ENCODE measurements at regions not wholly inside any gene's neighbourhood (a gene's known extent, or its start where the extent isn't known, plus 50 kb on each side); places are given as distances from the start of the nearest gene placed in this dataset.

GRCh38 chr4:86461849-86462248 lies 102.0 kb upstream of the MAPK10 start:
- no peak; the same call in 2 of the 3 replicates for TF ChIP-seq CTCF (conservative IDR thresholded peaks at IDR 0.05)
- DNase-seq, result no peak
- no CpG with 5 or more reads among the region's 5 CpGs for WGBS (ENCODE audit: extremely low coverage, insufficient read length, low lambda C conversion rate)
- H3K4me3 Mint-ChIP-seq, result no peak overlapping the region
- H3K27me3 ChIP-seq (ENCODE audit: insufficient read depth, low read length), result no peaks in the 10 kb centered on the region
- H3K9ac ChIP-seq (ENCODE audit: extremely low read depth, insufficient read length, low read length), result no peak overlapping the region
- peak overlapping the region; percentile 6 to 87 (median 81); a peak in 4 of 7 replicates for H3K27ac Mint-ChIP-seq
- no peak overlapping the region for H2BK12ac ChIP-seq (ENCODE audit: insufficient read length, low read depth, low read length)
- no peak overlapping the region for H3K14ac ChIP-seq (ENCODE audit: insufficient read depth, low read length)
- H3K18ac ChIP-seq (ENCODE audit: insufficient read length, low read depth, low read length), result no peak overlapping the region
- peak overlapping the region; percentile 75 for H2BK20ac ChIP-seq (ENCODE audit: low read depth, low read length, poor library complexity, severe bottlenecking)
- H3K9me3 Mint-ChIP-seq, result peaks cover 43 to 44% of the 10 kb centered on the region in 2 experiments
- no peaks in the 10 kb centered on the region for H3K23me2 ChIP-seq (ENCODE audit: insufficient read length, low read depth, low read length, poor library complexity, severe bottlenecking)
- no peak overlapping the region for H4K5ac ChIP-seq (ENCODE audit: insufficient read length, low read depth, low read length)
- no peak overlapping the region for H2BK15ac ChIP-seq (ENCODE audit: low read depth, low read length)
- peaks cover 31 to 34% of the 10 kb centered on the region in 2 experiments for H3K4me1 Mint-ChIP-seq
- H2BK5ac ChIP-seq (ENCODE audit: insufficient read length, low read length), result no peak overlapping the region
- no peak overlapping the region for H3K23ac ChIP-seq (ENCODE audit: insufficient read length, low read depth, low read length)
- H4K91ac ChIP-seq (ENCODE audit: insufficient read length, low read depth, low read length), result no peak overlapping the region
- no peaks in the 10 kb centered on the region for H4K20me1 ChIP-seq (ENCODE audit: control insufficient read depth, insufficient read depth, insufficient read length)
- H2BK120ac ChIP-seq (ENCODE audit: low read depth, low read length, poor library complexity, severe bottlenecking), result no peak overlapping the region
- no peak overlapping the region for H4K8ac ChIP-seq (replicated peaks; ENCODE audit: insufficient read length, low read depth, low read length)
- H3K79me1 ChIP-seq (ENCODE audit: insufficient read depth, low read depth, low read length, poor library complexity, severe bottlenecking), result no peaks in the 10 kb centered on the region
- peaks cover 1% of the 10 kb centered on the region for H3K27me3 Mint-ChIP-seq (ENCODE audit: low read depth)
- peaks cover 37 to 40% (median 38%) of the 10 kb centered on the region in 3 experiments for H3K36me3 Mint-ChIP-seq (ENCODE audit: insufficient read depth in 1 of 3, low read depth in 3 of 3)
- no peaks in the 10 kb centered on the region for H3K4me1 ChIP-seq (ENCODE audit: insufficient read depth, low read length)
- H2AK5ac ChIP-seq (ENCODE audit: insufficient read length, low read length), result no peak overlapping the region
- H3K9me3 ChIP-seq (ENCODE audit: control insufficient read depth, low read depth, low read length), result peaks cover 5% of the 10 kb centered on the region
- no peak overlapping the region for H2AFZ ChIP-seq (ENCODE audit: low read length)
- no peaks in the 10 kb centered on the region for H3K79me2 ChIP-seq (ENCODE audit: insufficient read depth, low read length)
- H3K4ac ChIP-seq (ENCODE audit: low read depth, low read length), result no peak overlapping the region
- H3K27ac ChIP-seq (ENCODE audit: insufficient read length, low read depth, low read length), result no peak overlapping the region
- H3T11ph ChIP-seq (ENCODE audit: low read length), result no peak overlapping the region
- no peak overlapping the region for H3K4me2 ChIP-seq (ENCODE audit: insufficient read depth, insufficient read length, low read length)
- no peak overlapping the region for H3K56ac ChIP-seq (ENCODE audit: insufficient read length, low read depth, low read length)

All from H9 (cell line).